H9 (cell line): ENCODE measurements at regions not wholly inside any gene's neighbourhood (a gene's known extent, or its start where the extent isn't known, plus 50 kb on each side); places are given as distances from the start of the nearest gene placed in this dataset.

Experiments used
- DNase-seq: peaks from one replicate; pipeline ENCODE4 v3.0.0-alpha.2; 2017
- H2AFZ ChIP-seq: one replicate; pipeline ENCODE4 v1.6.1; 2013; ENCODE audit warnings: mild to moderate bottlenecking, low read length, control low read depth, moderate library complexity
- H2AK5ac ChIP-seq: 2 replicates; pipeline ENCODE4 v1.6.1; 2013; ENCODE audit warnings: low read length, control low read depth, mixed read lengths; ENCODE audit not compliant: insufficient read length
- H2BK120ac ChIP-seq: one replicate; pipeline ENCODE4 v1.6.1; 2013; ENCODE audit warnings: low read depth, mild to moderate bottlenecking, low read length, control low read depth, inconsistent platforms; ENCODE audit not compliant: poor library complexity, severe bottlenecking
- H2BK12ac ChIP-seq: 2 replicates; pipeline ENCODE4 v1.6.1; 2013; ENCODE audit warnings: low read length, control low read depth, mixed read lengths, low read depth; ENCODE audit not compliant: insufficient read length
- H2BK15ac ChIP-seq: 2 replicates; pipeline ENCODE4 v1.6.1; 2013; ENCODE audit warnings: low read depth, low read length, control low read depth
- H2BK20ac ChIP-seq: one replicate; pipeline ENCODE4 v1.6.1; 2013; ENCODE audit warnings: low read depth, mild to moderate bottlenecking, low read length, control low read depth, inconsistent platforms; ENCODE audit not compliant: poor library complexity, severe bottlenecking
- H2BK5ac ChIP-seq: 2 replicates; pipeline ENCODE4 v1.6.1; 2013; ENCODE audit warnings: low read length, control low read depth, mixed read lengths; ENCODE audit not compliant: insufficient read length
- H3K14ac ChIP-seq: 2 replicates; pipeline ENCODE4 v1.6.1; 2013; ENCODE audit warnings: low read length, control low read depth; ENCODE audit not compliant: insufficient read depth
- H3K18ac ChIP-seq: 2 replicates; pipeline ENCODE4 v1.6.1; 2013; ENCODE audit warnings: low read depth, mild to moderate bottlenecking, mixed read lengths, low read length, control low read depth; ENCODE audit not compliant: insufficient read length
- H3K23ac ChIP-seq: 2 replicates; pipeline ENCODE4 v1.6.1; 2013; ENCODE audit warnings: low read length, control low read depth, mixed read lengths, low read depth; ENCODE audit not compliant: insufficient read length
- H3K23me2 ChIP-seq: 2 replicates; pipeline ENCODE4 v1.6.1; 2013; ENCODE audit warnings: low read depth, mild to moderate bottlenecking, mixed read lengths, low read length, control low read depth; ENCODE audit not compliant: insufficient read length, poor library complexity, severe bottlenecking
- H3K27ac ChIP-seq: 2 replicates; pipeline ENCODE4 v1.5.1; 2013; ENCODE audit warnings: low read length, control low read depth, mixed read lengths, low read depth; ENCODE audit not compliant: insufficient read length
- H3K27me3 ChIP-seq: 2 replicates; pipeline ENCODE4 v1.6.1; 2013; ENCODE audit warnings: low read length, control low read depth, inconsistent platforms; ENCODE audit not compliant: insufficient read depth
- H3K4ac ChIP-seq: 2 replicates; pipeline ENCODE4 v1.6.1; 2013; ENCODE audit warnings: low read depth, mild to moderate bottlenecking, control low read depth, inconsistent platforms, low read length, moderate library complexity
- H3K4me1 ChIP-seq: 2 replicates; pipeline ENCODE4 v1.6.1; 2013; ENCODE audit warnings: low read length, control low read depth, inconsistent platforms; ENCODE audit not compliant: insufficient read depth
- H3K4me2 ChIP-seq: 2 replicates; pipeline ENCODE4 v1.6.1; 2013; ENCODE audit warnings: low read length, control low read depth, mixed read lengths; ENCODE audit not compliant: insufficient read length, insufficient read depth
- H3K56ac ChIP-seq: 2 replicates; pipeline ENCODE4 v1.6.1; 2013; ENCODE audit warnings: low read depth, mild to moderate bottlenecking, mixed read lengths, low read length, control low read depth; ENCODE audit not compliant: insufficient read length
- H3K79me1 ChIP-seq: 2 replicates; pipeline ENCODE4 v1.6.1; 2013; ENCODE audit warnings: low read depth, mild to moderate bottlenecking, moderate library complexity, low read length, control low read depth, inconsistent platforms; ENCODE audit not compliant: insufficient read depth, poor library complexity, severe bottlenecking
- H3K79me2 ChIP-seq: 2 replicates; pipeline ENCODE4 v1.6.1; 2013; ENCODE audit warnings: low read length, control low read depth, inconsistent platforms; ENCODE audit not compliant: insufficient read depth
- H3K9ac ChIP-seq: 2 replicates; pipeline ENCODE4 v1.6.1; 2013; ENCODE audit warnings: low read length, control low read depth, mixed read lengths; ENCODE audit not compliant: insufficient read length; ENCODE audit errors: extremely low read depth
- H3K9me3 ChIP-seq: one replicate; pipeline ENCODE4 v1.6.1; 2013; ENCODE audit warnings: low read depth, low read length, inconsistent platforms; ENCODE audit not compliant: control insufficient read depth
- H3T11ph ChIP-seq: one replicate; pipeline ENCODE4 v1.6.1; 2013; ENCODE audit warnings: mild to moderate bottlenecking, low read length, control low read depth, inconsistent platforms
- H4K20me1 ChIP-seq: one replicate; pipeline ENCODE4 v1.6.1; 2013; ENCODE audit not compliant: control insufficient read depth, insufficient read length, insufficient read depth
- H4K5ac ChIP-seq: 2 replicates; pipeline ENCODE4 v1.6.1; 2013; ENCODE audit warnings: low read depth, mild to moderate bottlenecking, mixed read lengths, low read length, control low read depth; ENCODE audit not compliant: insufficient read length
- H4K8ac ChIP-seq: replicated peaks from 2 replicates; pipeline ENCODE4 v1.6.1; 2013; ENCODE audit warnings: low read length, control low read depth, mixed read lengths, low read depth; ENCODE audit not compliant: insufficient read length
- H4K91ac ChIP-seq: 2 replicates; pipeline ENCODE4 v1.6.1; 2013; ENCODE audit warnings: low read depth, mild to moderate bottlenecking, moderate library complexity, mixed read lengths, low read length, control low read depth; ENCODE audit not compliant: insufficient read length
- H3K27ac Mint-ChIP-seq, 3 experiments: 2 replicates in 2 of 3; 3 replicates in 1 of 3; pipeline ENCODE4 v1.8.0; 2020 to 2021; ENCODE audit warnings: mixed read lengths in 3 of 3, mild to moderate bottlenecking in 1 of 3, moderate library complexity in 1 of 3
- H3K27me3 Mint-ChIP-seq: 2 replicates; pipeline ENCODE4 v1.8.0; 2021; ENCODE audit warnings: low read depth, mild to moderate bottlenecking, moderate library complexity, mixed read lengths
- H3K36me3 Mint-ChIP-seq, 3 experiments: 2 replicates in 2 of 3; 3 replicates in 1 of 3; pipeline ENCODE4 v1.8.0; 2020 to 2021; ENCODE audit warnings: low read depth in 3 of 3, mixed read lengths in 3 of 3; ENCODE audit not compliant: insufficient read depth in 1 of 3
- H3K4me1 Mint-ChIP-seq, 2 experiments: 2 replicates each; pipeline ENCODE4 v1.8.0; 2020; ENCODE audit warnings: mixed read lengths in 2 of 2
- H3K4me3 Mint-ChIP-seq, 2 experiments: 2 replicates in 1 of 2; 3 replicates in 1 of 2; pipeline ENCODE4 v1.8.0; 2020 to 2021; ENCODE audit warnings: mild to moderate bottlenecking in 2 of 2, mixed read lengths in 2 of 2, moderate library complexity in 1 of 2
- H3K9me3 Mint-ChIP-seq, 2 experiments: 2 replicates in 1 of 2; 3 replicates in 1 of 2; pipeline ENCODE4 v1.8.0; 2020; ENCODE audit warnings: mild to moderate bottlenecking in 2 of 2, mixed read lengths in 2 of 2, moderate library complexity in 1 of 2
- CTCF ChIP-seq: fragments of 200-600 bp; sonication (generic); conservative IDR thresholded peaks from 3 replicates; pipeline ENCODE4 v1.8.0; 2021; ENCODE audit warnings: antibody characterized with exemption, mild to moderate bottlenecking
- WGBS: extraction: QIAGEN DNeasy Blood & Tissue Kit; methylation state at CpG from one replicate; pipeline ENCODE4 v1.1.7; 2013; ENCODE audit warnings: missing lambda C conversion rate, low lambda C conversion rate, mixed read lengths; ENCODE audit not compliant: insufficient read length; ENCODE audit errors: extremely low coverage; 5-methylcytosine and 5-hydroxymethylcytosine counted together

DNA sequence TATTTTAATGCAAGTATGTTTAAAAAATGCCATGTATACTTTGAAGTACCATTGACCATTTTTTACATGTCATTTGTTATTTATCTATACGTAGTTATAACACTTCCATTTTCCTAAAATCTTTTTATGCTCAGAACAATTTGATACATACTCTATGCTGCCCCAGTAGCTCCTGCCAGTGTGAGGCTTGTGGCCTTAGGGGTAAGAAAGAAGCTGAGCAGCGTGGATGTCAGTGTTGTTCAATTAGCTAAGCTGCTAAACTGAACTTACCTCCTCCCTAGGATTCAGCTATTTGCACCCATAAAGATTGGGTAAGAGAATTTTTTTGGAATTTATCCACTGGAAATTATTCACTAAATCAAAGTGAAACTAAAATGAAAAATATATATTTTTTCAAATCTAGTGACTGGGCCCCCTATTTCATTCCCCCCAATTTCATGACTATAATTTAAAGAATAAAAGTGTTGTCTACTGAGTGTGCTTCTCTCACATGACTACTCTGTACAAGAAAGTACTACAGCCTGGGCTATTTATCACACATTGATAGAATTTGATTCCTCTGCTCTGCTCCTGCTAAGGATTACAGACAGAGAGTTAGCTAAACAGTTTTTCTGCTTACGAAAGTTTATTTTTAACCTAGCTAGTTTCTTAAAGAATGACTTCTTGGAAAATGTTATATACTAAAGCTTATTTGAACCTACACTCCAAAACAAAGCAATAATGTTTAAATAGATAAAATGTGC, 1030.3 kb upstream of the ADGRL4 start:
- no CpG with 5 or more reads among the region's 3 CpGs for WGBS
- Histone ChIP-seq H3K23me2 (no peaks in the 10 kb centered on the region), H3T11ph (no peak overlapping the region)

More for the DNA sequence above, 1030.3 kb upstream of the ADGRL4 start:
- no peak overlapping the region for H3K14ac ChIP-seq
- no peak overlapping the region for H3K4me2 ChIP-seq
- Mint-ChIP-seq H3K4me3 (no peak overlapping the region), H3K27ac (no peak overlapping the region), H3K27me3 (no peaks in the 10 kb centered on the region), H3K4me1 (no peaks in the 10 kb centered on the region), H3K36me3 (no peaks in the 10 kb centered on the region), H3K9me3 (no peaks in the 10 kb centered on the region)
- H4K8ac ChIP-seq, result no peak overlapping the region
- H3K23ac ChIP-seq, result no peak overlapping the region
- TF ChIP-seq CTCF, result no peak
- no peak overlapping the region for H2AK5ac ChIP-seq
- H4K20me1 ChIP-seq, result no peaks in the 10 kb centered on the region
- H3K9ac ChIP-seq, result no peak overlapping the region
- H3K4me1 ChIP-seq, result no peaks in the 10 kb centered on the region
- no peak overlapping the region for H2BK20ac ChIP-seq
- no peak overlapping the region for H3K4ac ChIP-seq
- H3K27ac ChIP-seq, result no peak overlapping the region
- H3K18ac ChIP-seq, result no peak overlapping the region
- H3K79me1 ChIP-seq, result no peaks in the 10 kb centered on the region
- H3K9me3 ChIP-seq, result no peaks in the 10 kb centered on the region
- no peak overlapping the region for H2BK120ac ChIP-seq
- no peak overlapping the region for H2BK5ac ChIP-seq
- no peak for DNase-seq
- H2AFZ ChIP-seq, result no peak overlapping the region
- H3K56ac ChIP-seq, result no peak overlapping the region
- no peaks in the 10 kb centered on the region for H3K79me2 ChIP-seq
- H4K5ac ChIP-seq, result no peak overlapping the region
- H4K91ac ChIP-seq, result no peak overlapping the region
- H3K27me3 ChIP-seq, result no peaks in the 10 kb centered on the region
- no peak overlapping the region for H2BK12ac ChIP-seq
- H2BK15ac ChIP-seq, result no peak overlapping the region
